ENCODE measurements at regions not wholly inside any gene's neighbourhood (a gene's known extent, or its start where the extent isn't known, plus 50 kb on each side); places are given as distances from the start of the nearest gene placed in this dataset.
"Not testable (repeated sequence)": the region's sequence is repeated elsewhere in the genome, so short reads cannot be mapped to it uniquely, and the experiment has no call there.

- no peak for DNase-seq
Observed at GRCh38 chr6:144397141-144397540, 112.0 kb downstream of the UTRN start.

- no peak for DNase-seq
Observed at GRCh38 chr6:144400321-144400720, 115.2 kb downstream of the UTRN start.

- DNase-seq, result no peak
Observed at GRCh38 chr6:144401736-144402733, 116.9 kb downstream of the UTRN start.

- DNase-seq, result no peak
Observed at GRCh38 chr6:144402750-144403149, 117.6 kb downstream of the UTRN start.

GRCh38 chr6:144405163-144405562 lies 120.0 kb downstream of the UTRN start:
- no peak for DNase-seq

- no peak for DNase-seq
Observed at GRCh38 chr6:144406796-144407195, 121.7 kb downstream of the UTRN start.

- DNase-seq, result no peak
Observed at GRCh38 chr6:144408161-144408560, 123.0 kb downstream of the UTRN start.

- no peak for DNase-seq
Observed at GRCh38 chr6:144410059-144410458, 124.9 kb downstream of the UTRN start.

GRCh38 chr6:144410574-144410973 lies 125.4 kb downstream of the UTRN start:
- not testable (repeated sequence) for DNase-seq

GRCh38 chr6:144411531-144412165 lies 126.5 kb downstream of the UTRN start:
- no peak for DNase-seq

GRCh38 chr6:144413418-144413817 lies 128.3 kb downstream of the UTRN start:
- no peak for DNase-seq

GRCh38 chr6:144415014-144415413 lies 129.9 kb downstream of the UTRN start:
- DNase-seq, result no peak

GRCh38 chr6:144415835-144416237 lies 130.7 kb downstream of the UTRN start:
- DNase-seq, result no peak

- no peak for DNase-seq
Observed at GRCh38 chr6:144416244-144416643, 131.1 kb downstream of the UTRN start.

- no peak for DNase-seq
Observed at GRCh38 chr6:144416773-144417172, 131.6 kb downstream of the UTRN start.

GRCh38 chr6:144417681-144418080 lies 132.5 kb downstream of the UTRN start:
- no peak for DNase-seq

GRCh38 chr6:144418959-144419545 lies 133.9 kb downstream of the UTRN start:
- DNase-seq, result no peak

GRCh38 chr6:144423167-144423566 lies 138.0 kb downstream of the UTRN start:
- DNase-seq, result no peak

GRCh38 chr6:144429753-144430152 lies 144.6 kb downstream of the UTRN start:
- DNase-seq, result no peak

GRCh38 chr6:144433446-144433845 lies 148.3 kb downstream of the UTRN start:
- not testable (repeated sequence) for DNase-seq

- DNase-seq, result no peak
Observed at GRCh38 chr6:144434308-144434990, 149.3 kb downstream of the UTRN start.

GRCh38 chr6:144435602-144436426 lies 150.7 kb downstream of the UTRN start:
- no peak for DNase-seq

Measured in effector CD8-positive, alpha-beta T cell (primary cell).